ENCODE measurements at regions not wholly inside any gene's neighbourhood (a gene's known extent, or its start where the extent isn't known, plus 50 kb on each side); places are given as distances from the start of the nearest gene placed in this dataset.

DNA sequence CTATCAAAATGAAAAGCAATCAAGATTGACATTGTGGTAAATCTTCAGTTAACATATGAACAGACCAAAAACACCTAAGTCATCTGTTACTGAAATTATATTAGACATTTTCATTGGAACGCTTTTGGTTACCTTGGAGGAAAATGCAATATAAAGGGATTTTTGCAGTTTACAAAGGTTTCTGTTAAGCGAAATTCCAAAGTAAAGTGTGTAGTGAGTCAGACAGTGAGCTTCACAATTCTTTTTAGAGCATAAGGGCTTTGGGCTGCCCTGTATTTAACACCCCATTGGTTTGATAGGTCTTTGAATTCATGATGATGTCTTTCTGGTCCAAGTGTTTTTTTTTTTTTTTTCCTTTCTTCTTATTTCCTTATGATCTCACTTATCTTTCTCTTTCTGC, 462.8 kb downstream of the EDEM1 start:
- Mint-ChIP-seq H3K27ac (no peak overlapping the region), H3K4me3 (ENCODE audit: low read depth) (no peak overlapping the region), H3K9me3 (ENCODE audit: low read depth) (peaks cover 3% of the 10 kb centered on the region), H3K27me3 (no peaks in the 10 kb centered on the region), H3K36me3 (ENCODE audit: insufficient read depth) (no peaks in the 10 kb centered on the region), H3K4me1 (ENCODE audit: low read depth) (no peaks in the 10 kb centered on the region)
- DNase-seq (ENCODE audit: low spot score, unreplicated experiment): no peak
- TF ChIP-seq CTCF (IDR thresholded peaks at IDR 0.05; ENCODE audit: unreplicated experiment): no peak

- H3K36me3 Mint-ChIP-seq (ENCODE audit: insufficient read depth): no peaks in the 10 kb centered on the region
- H3K4me1 Mint-ChIP-seq (ENCODE audit: low read depth): no peaks in the 10 kb centered on the region
- no peak for DNase-seq (ENCODE audit: low spot score, unreplicated experiment)
- no peak overlapping the region for H3K4me3 Mint-ChIP-seq (ENCODE audit: low read depth)
- no peaks in the 10 kb centered on the region for H3K27me3 Mint-ChIP-seq
- H3K9me3 Mint-ChIP-seq (ENCODE audit: low read depth): peaks cover 5% of the 10 kb centered on the region
- no peak overlapping the region for H3K27ac Mint-ChIP-seq
- TF ChIP-seq CTCF (IDR thresholded peaks at IDR 0.05; ENCODE audit: unreplicated experiment): no peak
Observed at GRCh38 chr3:5651351-5651750, 463.8 kb downstream of the EDEM1 start.

DNA sequence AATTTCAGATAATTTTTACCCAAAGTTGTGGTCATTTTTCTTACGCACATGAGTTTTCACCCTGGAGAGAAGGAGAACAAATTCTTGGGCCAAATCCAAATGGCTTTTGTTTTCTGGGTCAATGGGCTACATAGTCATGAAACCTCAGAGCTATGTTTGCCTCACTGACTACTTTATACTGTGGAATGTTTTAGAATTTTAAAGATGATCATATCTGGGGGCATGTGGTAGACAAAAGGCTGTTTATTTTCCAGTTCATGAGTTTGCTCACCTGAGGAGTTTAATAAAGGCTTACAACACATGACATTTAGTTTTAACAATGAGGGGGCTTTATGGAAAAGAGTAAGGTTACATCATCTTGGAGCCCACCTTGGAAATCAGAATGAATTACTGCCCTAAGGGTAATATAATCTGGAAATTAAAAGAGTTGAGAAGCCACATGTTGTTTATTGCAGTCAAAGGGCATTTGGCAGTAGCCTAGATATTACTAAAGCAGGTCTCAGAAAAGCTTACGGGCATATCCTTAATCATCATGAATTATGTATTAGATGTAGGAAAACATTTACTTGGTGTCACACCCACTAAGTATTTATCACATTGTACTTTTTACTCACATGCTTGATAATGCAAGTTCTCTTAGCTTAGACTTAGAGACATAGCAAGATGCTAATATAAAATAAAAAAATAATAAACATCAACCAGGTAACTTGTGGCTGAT, 466.1 kb downstream of the EDEM1 start:
- DNase-seq (ENCODE audit: low spot score, unreplicated experiment): no peak
- Mint-ChIP-seq H3K27ac (no peak overlapping the region), H3K36me3 (ENCODE audit: insufficient read depth) (no peaks in the 10 kb centered on the region), H3K4me1 (ENCODE audit: low read depth) (no peaks in the 10 kb centered on the region), H3K27me3 (no peaks in the 10 kb centered on the region), H3K9me3 (ENCODE audit: low read depth) (peaks cover 11% of the 10 kb centered on the region), H3K4me3 (ENCODE audit: low read depth) (no peak overlapping the region)
- no peak for TF ChIP-seq CTCF (IDR thresholded peaks at IDR 0.05; ENCODE audit: unreplicated experiment)

- no peaks in the 10 kb centered on the region for H3K27me3 Mint-ChIP-seq
- H3K27ac Mint-ChIP-seq: no peak overlapping the region
- no peaks in the 10 kb centered on the region for H3K4me1 Mint-ChIP-seq (ENCODE audit: low read depth)
- no peak overlapping the region for H3K4me3 Mint-ChIP-seq (ENCODE audit: low read depth)
- TF ChIP-seq CTCF (IDR thresholded peaks at IDR 0.05; ENCODE audit: unreplicated experiment): no peak
- H3K36me3 Mint-ChIP-seq (ENCODE audit: insufficient read depth): no peaks in the 10 kb centered on the region
- peaks cover 11% of the 10 kb centered on the region for H3K9me3 Mint-ChIP-seq (ENCODE audit: low read depth)
- DNase-seq (ENCODE audit: low spot score, unreplicated experiment): no peak
Observed at GRCh38 chr3:5657106-5657505, 469.6 kb downstream of the EDEM1 start.

DNA sequence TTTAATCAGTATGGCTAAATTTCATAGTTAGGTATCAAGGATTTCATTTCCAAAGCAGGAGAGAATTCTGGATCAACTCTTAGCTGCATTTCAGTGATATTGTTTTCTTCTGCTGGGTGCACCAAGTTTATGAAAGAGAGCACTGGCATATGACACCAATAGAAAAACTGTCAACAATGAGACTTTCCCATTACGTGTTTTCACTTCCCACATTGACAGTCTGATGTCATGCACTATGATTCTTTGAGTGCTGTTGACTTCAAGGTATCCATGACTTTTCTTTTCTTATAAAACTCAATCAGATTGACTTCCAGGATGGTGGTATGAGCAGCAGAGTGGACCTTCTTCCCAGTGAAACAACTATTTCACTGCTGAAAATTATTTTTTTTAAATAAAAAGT, 476.1 kb downstream of the EDEM1 start:
- Mint-ChIP-seq H3K4me3 (ENCODE audit: low read depth) (no peak overlapping the region), H3K27me3 (no peaks in the 10 kb centered on the region), H3K27ac (no peak overlapping the region), H3K9me3 (ENCODE audit: low read depth) (peaks cover 14% of the 10 kb centered on the region), H3K4me1 (ENCODE audit: low read depth) (no peaks in the 10 kb centered on the region), H3K36me3 (ENCODE audit: insufficient read depth) (peaks cover 1% of the 10 kb centered on the region)
- no peak for DNase-seq (ENCODE audit: low spot score, unreplicated experiment)
- TF ChIP-seq CTCF (IDR thresholded peaks at IDR 0.05; ENCODE audit: unreplicated experiment): no peak
